Neural progenitor cell (in vitro differentiated cells): ENCODE measurements at regions not wholly inside any gene's neighbourhood (a gene's known extent, or its start where the extent isn't known, plus 50 kb on each side); places are given as distances from the start of the nearest gene placed in this dataset.

Experiments
- CTCF ChIP-seq: fragments of 200-600 bp; sonication (generic); IDR thresholded peaks from 2 replicates; pipeline ENCODE4 v1.5.1; 2017; ENCODE audit warnings: antibody characterized with exemption, mild to moderate bottlenecking
- EZH2 ChIP-seq: fragments of 200-600 bp; sonication (generic); IDR thresholded peaks from 2 replicates; pipeline ENCODE4 v1.6.1; 2017; ENCODE audit warnings: antibody characterized with exemption, mild to moderate bottlenecking, moderate library complexity
- EZH2phosphoT487 ChIP-seq: fragments of 200-600 bp; sonication (generic); IDR thresholded peaks from 2 replicates; pipeline ENCODE4 v1.6.1; 2017; ENCODE audit warnings: antibody characterized with exemption

- TF ChIP-seq CTCF: peak; percentile 32
- TF ChIP-seq EZH2: no peak
- TF ChIP-seq EZH2phosphoT487: no peak
These were observed 1615.1 kb downstream of the DPP10 start for GRCh38 chr2:116057538-116057937.
